NCI-H1436 treated with DMSO at 0.1 percent for 48 hours (cell line): ENCODE measurements at regions not wholly inside any gene's neighbourhood (a gene's known extent, or its start where the extent isn't known, plus 50 kb on each side); places are given as distances from the start of the nearest gene placed in this dataset.
"Not testable (repeated sequence)": the region's sequence is repeated elsewhere in the genome, so short reads cannot be mapped to it uniquely, and the experiment has no call there.

Experiments
- DNase-seq: peaks from one replicate; lab custom pipeline; 2025; lab: John Stamatoyannopoulos, UW

- no peak for DNase-seq
Measured at GRCh38 chr6:2611092-2611491, 139.6 kb downstream of the MYLK4 start.

DNA sequence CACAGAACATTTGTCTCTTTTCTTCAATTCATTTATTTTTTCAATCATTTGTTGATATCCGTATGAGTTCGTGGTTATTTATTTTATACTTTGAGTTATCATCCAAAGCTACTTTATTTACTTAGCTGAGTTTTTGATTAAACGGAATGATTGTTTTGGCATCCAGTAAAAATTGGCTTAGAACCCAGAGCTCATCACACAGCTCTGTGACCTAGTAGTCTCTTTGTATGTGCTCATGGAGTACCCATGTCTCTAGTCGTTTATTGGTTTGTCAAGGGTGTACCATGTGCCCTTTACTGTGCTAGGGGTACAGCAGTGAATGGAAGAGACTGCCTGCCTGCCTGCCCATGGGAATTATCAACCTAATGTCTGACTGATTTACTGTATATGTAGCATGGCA, 142.2 kb downstream of the MYLK4 start:
- DNase-seq = no peak

DNA sequence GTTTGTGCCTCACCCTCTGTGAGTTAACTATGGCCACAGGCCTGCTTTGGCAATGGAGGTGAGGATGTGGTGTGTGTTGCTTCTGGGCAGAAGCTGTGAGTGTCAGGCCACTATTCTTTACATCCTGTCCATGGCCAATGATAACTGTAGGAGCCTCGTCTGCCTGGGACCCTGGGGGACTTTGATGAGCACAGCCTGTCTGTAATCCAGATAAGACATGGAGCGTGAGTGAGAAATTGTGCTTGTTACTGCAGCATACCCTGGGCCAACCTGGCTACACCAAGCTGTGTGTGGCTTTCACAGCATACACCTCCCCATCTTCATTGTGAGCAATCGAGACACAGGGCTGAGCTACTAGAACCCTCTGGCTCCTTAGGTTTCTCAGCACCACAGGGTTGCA, 150.4 kb downstream of the MYLK4 start:
- no peak for DNase-seq

DNA sequence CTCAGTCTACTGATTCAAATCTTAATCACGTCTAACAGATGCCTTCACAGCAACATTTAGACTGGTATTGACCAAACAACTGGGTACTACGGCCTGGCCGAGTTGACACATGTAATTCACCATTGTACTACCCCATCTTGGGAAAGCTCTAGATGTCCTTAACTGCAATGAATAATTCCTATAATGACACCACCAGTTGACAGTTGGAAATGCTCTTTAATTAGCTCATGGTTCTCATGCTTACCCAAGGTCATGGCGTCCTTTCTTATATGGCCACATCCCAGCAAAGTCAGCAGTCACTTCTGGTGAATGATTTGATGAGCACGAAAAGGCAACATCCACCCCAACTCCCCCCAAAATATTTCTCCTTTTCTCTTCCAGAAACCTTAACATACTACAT, 150.9 kb downstream of the MYLK4 start:
- DNase-seq = no peak

- DNase-seq = no peak
Measured at GRCh38 chr6:2598867-2599266, 151.9 kb downstream of the MYLK4 start.

GRCh38 chr6:2597991-2598390, 152.7 kb downstream of the MYLK4 start:
- no peak for DNase-seq

- DNase-seq = not testable (repeated sequence)
Measured at GRCh38 chr6:2597457-2597856, 153.3 kb downstream of the MYLK4 start.

- no peak for DNase-seq
Measured at GRCh38 chr6:2596222-2596621, 154.5 kb downstream of the MYLK4 start.

GRCh38 chr6:2594868-2595267, 155.9 kb downstream of the MYLK4 start:
- no peak for DNase-seq

- no peak for DNase-seq
Measured at GRCh38 chr6:2593167-2593566, 157.6 kb downstream of the MYLK4 start.

- no peak for DNase-seq
Measured at GRCh38 chr6:2589171-2589661, 161.5 kb downstream of the MYLK4 start.

DNA sequence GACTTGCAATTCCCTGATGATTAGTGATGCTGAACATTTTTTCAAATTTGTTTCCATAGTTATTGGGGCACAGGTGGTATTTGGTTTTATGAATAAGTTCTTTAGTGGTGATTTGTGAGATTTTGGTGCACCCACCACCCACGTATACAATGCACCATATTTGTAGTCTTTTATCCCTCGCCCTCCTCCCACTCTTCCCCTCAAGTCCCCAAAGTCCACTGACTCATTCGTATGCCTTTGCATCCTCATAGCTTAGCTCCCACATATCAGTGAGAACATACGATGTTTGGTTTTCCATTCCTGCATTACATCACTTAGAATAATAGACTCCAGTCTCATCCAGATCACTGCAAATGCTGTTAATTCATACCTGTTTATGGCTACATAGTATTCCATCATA, 167.3 kb downstream of the MYLK4 start:
- no peak for DNase-seq

- no peak for DNase-seq
Measured at GRCh38 chr6:2582268-2582667, 168.5 kb downstream of the MYLK4 start.

DNA sequence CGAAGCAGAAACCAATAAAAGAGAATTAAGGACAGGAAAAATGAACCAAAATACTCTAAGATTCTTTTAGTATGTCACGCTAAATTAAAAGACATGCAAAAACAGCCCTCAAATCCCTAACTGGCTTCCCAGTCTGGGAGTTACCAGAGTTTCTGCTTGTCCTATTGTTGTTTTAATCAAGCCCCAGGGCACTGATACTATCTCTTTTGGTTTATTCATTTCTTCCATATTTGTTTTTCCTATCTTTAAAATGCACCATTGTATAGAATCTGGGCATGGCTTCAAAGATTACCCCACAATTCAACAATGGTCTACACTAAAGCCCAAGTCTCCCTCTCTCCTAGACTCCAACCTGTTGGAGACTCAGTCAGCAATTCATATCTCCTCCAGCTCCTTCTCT, 169.1 kb downstream of the MYLK4 start:
- DNase-seq = no peak

DNA sequence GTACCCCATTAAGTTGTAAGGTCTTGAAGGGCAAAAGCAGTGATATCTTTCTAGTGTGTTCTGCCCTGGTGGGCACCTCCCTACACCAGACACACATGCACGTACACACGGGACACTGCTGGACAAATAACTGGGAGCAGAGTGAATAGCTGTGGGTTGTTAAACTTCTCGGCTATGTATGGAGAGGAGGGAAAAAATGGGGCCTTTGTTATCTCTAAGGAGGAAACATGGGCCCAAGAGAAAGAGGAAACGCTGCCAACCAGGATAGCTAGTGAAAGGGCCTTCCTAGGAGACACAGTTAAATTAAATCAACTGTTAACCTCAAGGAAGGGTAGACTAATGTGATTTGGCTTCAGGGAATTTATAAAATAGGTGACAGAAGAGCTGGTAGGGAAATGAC, 169.7 kb downstream of the MYLK4 start:
- no peak for DNase-seq

GRCh38 chr6:2579804-2580570, 170.7 kb downstream of the MYLK4 start:
- DNase-seq = no peak

- no peak for DNase-seq
Measured at GRCh38 chr6:2579241-2579761, 171.4 kb downstream of the MYLK4 start.

DNA sequence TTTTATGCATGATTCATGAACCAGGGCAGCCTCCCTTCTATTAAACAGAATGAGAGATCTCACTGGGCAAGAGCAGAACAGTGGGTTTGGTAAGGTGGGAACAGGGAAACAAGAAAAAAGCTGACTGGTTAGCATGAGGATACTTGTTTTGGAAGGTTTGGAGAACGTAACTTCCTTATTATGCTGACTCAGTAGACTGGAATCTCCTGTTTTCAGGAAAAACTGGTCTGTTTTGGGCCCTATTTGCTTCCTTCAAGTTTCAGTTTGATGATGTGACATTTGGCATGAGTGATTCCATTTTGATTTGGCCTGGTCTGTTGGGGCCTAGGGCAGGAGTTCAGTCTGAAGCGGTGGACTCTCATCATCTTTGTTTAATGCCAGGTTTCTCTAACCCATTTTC, 172.0 kb downstream of the MYLK4 start:
- no peak for DNase-seq

DNA sequence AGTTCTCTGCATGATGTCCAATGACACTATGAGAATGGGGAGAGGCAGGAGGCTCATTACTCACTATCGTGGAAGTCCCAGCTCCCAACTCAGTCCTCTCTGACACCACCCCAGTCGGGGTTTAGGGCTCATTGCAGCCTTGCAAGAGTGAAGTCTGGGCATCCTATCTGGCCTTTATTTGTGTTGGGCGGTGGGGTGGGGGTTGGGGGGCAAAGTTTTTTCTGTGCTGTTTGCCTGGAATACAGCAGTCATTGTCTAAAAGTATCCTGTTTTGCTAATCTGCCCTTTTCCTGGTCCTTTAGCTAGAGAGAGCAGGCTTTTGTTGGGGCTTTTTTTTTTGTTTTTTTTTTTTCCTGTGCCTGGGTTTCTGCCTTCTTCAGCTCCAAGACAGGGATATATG, 174.2 kb downstream of the MYLK4 start:
- no peak for DNase-seq

DNA sequence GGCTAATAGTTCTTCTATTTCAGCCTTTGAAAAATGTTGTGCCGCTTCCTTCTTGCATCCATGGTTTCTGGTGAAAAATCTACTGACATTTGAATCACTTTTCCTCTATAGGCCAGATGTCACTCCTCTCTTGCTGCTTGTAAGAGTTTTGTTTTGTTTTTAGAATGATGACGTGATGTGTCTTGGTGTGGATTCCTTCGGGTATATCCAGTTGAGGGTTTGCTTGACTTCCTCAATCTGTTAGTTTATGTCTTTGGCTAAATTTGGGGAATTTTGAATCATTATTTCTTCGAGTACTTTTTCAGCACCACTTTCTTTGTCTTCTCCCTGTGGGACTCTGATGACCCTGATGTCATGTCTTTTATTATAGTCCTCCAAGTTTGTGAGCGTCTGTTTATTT, 175.5 kb downstream of the MYLK4 start:
- no peak for DNase-seq

GRCh38 chr6:2569420-2569819, 181.3 kb downstream of the MYLK4 start:
- not testable (repeated sequence) for DNase-seq

- DNase-seq = no peak
Measured at GRCh38 chr6:2566048-2566447, 184.7 kb downstream of the MYLK4 start.

- no peak for DNase-seq
Measured at GRCh38 chr6:2565499-2565898, 185.2 kb downstream of the MYLK4 start.

- DNase-seq = no peak
Measured at GRCh38 chr6:2563635-2564034, 187.1 kb downstream of the MYLK4 start.
